ENCODE measurements at regions not wholly inside any gene's neighbourhood (a gene's known extent, or its start where the extent isn't known, plus 50 kb on each side); places are given as distances from the start of the nearest gene placed in this dataset. TPM values are rescaled to one million over a fixed set of nuclear protein-coding genes. Genes with fewer than 3 reads are reported as not detected.

DNA sequence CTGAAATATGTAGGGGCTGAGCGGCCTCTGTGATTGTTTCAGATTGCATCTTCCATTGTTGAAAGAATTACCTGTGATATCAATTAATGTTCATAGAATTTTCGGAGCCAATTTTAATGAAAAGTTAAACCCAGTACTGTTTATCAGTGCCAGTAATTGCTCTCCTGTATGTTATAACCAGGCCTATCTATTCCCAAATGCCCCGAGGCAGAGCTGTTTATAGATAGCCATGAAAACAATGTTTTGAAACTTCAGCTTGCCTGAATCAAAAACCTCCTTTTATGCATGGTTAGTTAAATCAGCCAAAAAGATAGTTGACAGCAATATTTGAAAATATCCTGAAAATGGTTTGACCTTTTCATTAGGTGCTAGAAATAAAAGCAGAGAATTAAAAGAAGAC, 50.1 kb upstream of the HDAC9 start:
- Histone ChIP-seq H3K4me3 (no peak overlapping the region), H3K27me3 (no peaks in the 10 kb centered on the region), H3K4me1 (ENCODE audit: insufficient read depth) (no peaks in the 10 kb centered on the region), H3K9me3 (no peaks in the 10 kb centered on the region), H3K36me3 (no peaks in the 10 kb centered on the region), H3K27ac (no peak overlapping the region)
- no peak for DNase-seq
- 45 to 68% (median 48%) methylated on average over 3 of the region's 3 CpGs for WGBS, 3 donors
- intact Hi-C loops (cut with DNase I) = no loop called here
- TF ChIP-seq CTCF (IDR thresholded peaks at IDR 0.05) (no peak), POLR2A (IDR thresholded peaks at IDR 0.05) (no peak), EP300 (IDR thresholded peaks at IDR 0.05) (no peak)

Small RNA genes in the stretch of these regions (microRNA-seq; reads per million reads assigned to microRNA genes)
- gene MIR1302-6 = 0 reads per million in 3 donors

Small RNA genes in the stretch of these regions (small RNA-seq; reads per million reads assigned to genes)
- not detected for gene MIR1302-6
